IgD-negative memory B cell (primary cell): ENCODE measurements at regions not wholly inside any gene's neighbourhood (a gene's known extent, or its start where the extent isn't known, plus 50 kb on each side); places are given as distances from the start of the nearest gene placed in this dataset.
"Not testable (repeated sequence)": the region's sequence is repeated elsewhere in the genome, so short reads cannot be mapped to it uniquely, and the experiment has no call there.

Source experiments
- H3K27ac Mint-ChIP-seq, 3 donors: one replicate each; pipeline ENCODE4 v1.8.0; 2020 to 2022; ENCODE audit warnings: mild to moderate bottlenecking in 3 of 3, mixed read lengths in 3 of 3, moderate library complexity in 1 of 3
- H3K27me3 Mint-ChIP-seq: one replicate; pipeline ENCODE4 v1.8.0; 2021; ENCODE audit warnings: mixed read lengths
- H3K36me3 Mint-ChIP-seq: one replicate; pipeline ENCODE4 v1.8.0; 2020; ENCODE audit warnings: mild to moderate bottlenecking, mixed read lengths
- H3K4me1 Mint-ChIP-seq, 3 donors: one replicate each; pipeline ENCODE4 v1.8.0; 2020 to 2022; ENCODE audit warnings: mixed read lengths in 3 of 3, mild to moderate bottlenecking in 1 of 3
- H3K4me3 Mint-ChIP-seq, 4 donors: one replicate each; pipeline ENCODE4 v1.8.0; 2020 to 2022; ENCODE audit warnings: mild to moderate bottlenecking in 4 of 4, mixed read lengths in 4 of 4, moderate library complexity in 3 of 4
- H3K9me3 Mint-ChIP-seq, 3 donors: one replicate each; pipeline ENCODE4 v1.8.0; 2020 to 2021; ENCODE audit warnings: mixed read lengths in 3 of 3, mild to moderate bottlenecking in 1 of 3

- H3K9me3 Mint-ChIP-seq, result peaks cover 0 to 5% (median 2%) of the 10 kb centered on the region in 3 donors
- no peak overlapping the region for H3K27ac Mint-ChIP-seq
- H3K27me3 Mint-ChIP-seq, result peaks cover 18% of the 10 kb centered on the region
- no peaks in the 10 kb centered on the region for H3K4me1 Mint-ChIP-seq
- no peak overlapping the region for H3K4me3 Mint-ChIP-seq
- H3K36me3 Mint-ChIP-seq, result no peaks in the 10 kb centered on the region
These were observed 178.5 kb downstream of the JCAD start for GRCh38 chr10:29880856-29881255.

- H3K4me3 Mint-ChIP-seq, result no peak overlapping the region
- H3K27ac Mint-ChIP-seq, result peak overlapping the region in 1 of 3 donors; percentile 12
- H3K9me3 Mint-ChIP-seq, result peaks cover 0 to 5% (median 2%) of the 10 kb centered on the region in 3 donors
- H3K4me1 Mint-ChIP-seq, result no peaks in the 10 kb centered on the region
- H3K27me3 Mint-ChIP-seq, result peaks cover 18% of the 10 kb centered on the region
- H3K36me3 Mint-ChIP-seq, result no peaks in the 10 kb centered on the region
These were observed 179.5 kb downstream of the JCAD start for GRCh38 chr10:29879862-29880261.

GRCh38 chr10:29878492-29878891 is 180.9 kb downstream of the JCAD start:
- Mint-ChIP-seq H3K27ac (no peak overlapping the region), H3K4me1 (no peaks in the 10 kb centered on the region), H3K9me3 (peaks cover 0 to 2% (median 2%) of the 10 kb centered on the region in 3 donors), H3K36me3 (no peaks in the 10 kb centered on the region), H3K4me3 (no peak overlapping the region), H3K27me3 (peaks cover 18% of the 10 kb centered on the region)

- Mint-ChIP-seq H3K36me3 (no peaks in the 10 kb centered on the region), H3K27ac (peak overlapping the region in 1 of 3 donors; percentile 55), H3K27me3 (peaks cover 18% of the 10 kb centered on the region), H3K4me1 (no peaks in the 10 kb centered on the region), H3K9me3 (peaks cover 0 to 2% (median 2%) of the 10 kb centered on the region in 3 donors), H3K4me3 (no peak overlapping the region)
These were observed 181.4 kb downstream of the JCAD start for GRCh38 chr10:29877793-29878491.

GRCh38 chr10:29876008-29876555 is 183.3 kb downstream of the JCAD start:
- Mint-ChIP-seq H3K9me3 (peaks cover 0 to 2% (median 2%) of the 10 kb centered on the region in 3 donors), H3K4me3 (no peak overlapping the region), H3K27me3 (peaks cover 13% of the 10 kb centered on the region), H3K36me3 (no peaks in the 10 kb centered on the region), H3K27ac (no peak overlapping the region), H3K4me1 (no peaks in the 10 kb centered on the region)

- peaks cover 2 to 5% (median 5%) of the 10 kb centered on the region in 3 donors for H3K9me3 Mint-ChIP-seq
- no peaks in the 10 kb centered on the region for H3K4me1 Mint-ChIP-seq
- peaks cover 11% of the 10 kb centered on the region for H3K27me3 Mint-ChIP-seq
- no peak overlapping the region for H3K4me3 Mint-ChIP-seq
- no peak overlapping the region for H3K27ac Mint-ChIP-seq
- H3K36me3 Mint-ChIP-seq, result no peaks in the 10 kb centered on the region
These were observed 184.6 kb downstream of the JCAD start for GRCh38 chr10:29874606-29875269.

- Mint-ChIP-seq H3K4me3 (no peak overlapping the region), H3K4me1 (no peaks in the 10 kb centered on the region), H3K27me3 (peaks cover 11% of the 10 kb centered on the region), H3K27ac (no peak overlapping the region), H3K9me3 (peaks cover 3 to 5% (median 5%) of the 10 kb centered on the region in 3 donors), H3K36me3 (no peaks in the 10 kb centered on the region)
These were observed 185.4 kb downstream of the JCAD start for GRCh38 chr10:29873941-29874484.

GRCh38 chr10:29870522-29871044 is 188.8 kb downstream of the JCAD start:
- Mint-ChIP-seq H3K9me3 (peaks cover 2 to 5% (median 3%) of the 10 kb centered on the region in 3 donors), H3K27me3 (no peaks in the 10 kb centered on the region), H3K4me1 (no peaks in the 10 kb centered on the region), H3K36me3 (no peaks in the 10 kb centered on the region), H3K27ac (no peak overlapping the region), H3K4me3 (no peak overlapping the region)

GRCh38 chr10:29869593-29869992 is 189.8 kb downstream of the JCAD start:
- Mint-ChIP-seq H3K9me3 (peaks cover 2 to 5% (median 3%) of the 10 kb centered on the region in 3 donors), H3K4me3 (no peak overlapping the region), H3K36me3 (no peaks in the 10 kb centered on the region), H3K27me3 (no peaks in the 10 kb centered on the region), H3K4me1 (no peaks in the 10 kb centered on the region), H3K27ac (no peak overlapping the region)

- Mint-ChIP-seq H3K27ac (no peak overlapping the region), H3K4me1 (no peaks in the 10 kb centered on the region), H3K4me3 (no peak overlapping the region), H3K36me3 (no peaks in the 10 kb centered on the region), H3K27me3 (no peaks in the 10 kb centered on the region), H3K9me3 (peaks cover 2 to 5% (median 3%) of the 10 kb centered on the region in 3 donors)
These were observed 193.0 kb downstream of the JCAD start for GRCh38 chr10:29866356-29866755.

GRCh38 chr10:29865700-29866355 is 193.6 kb downstream of the JCAD start:
- H3K4me3 Mint-ChIP-seq, result no peak overlapping the region
- no peaks in the 10 kb centered on the region for H3K27me3 Mint-ChIP-seq
- H3K4me1 Mint-ChIP-seq, result no peaks in the 10 kb centered on the region
- H3K36me3 Mint-ChIP-seq, result no peaks in the 10 kb centered on the region
- no peak overlapping the region for H3K27ac Mint-ChIP-seq
- H3K9me3 Mint-ChIP-seq, result peaks cover 2 to 3% (median 3%) of the 10 kb centered on the region in 3 donors

GRCh38 chr10:29862923-29863614 is 196.3 kb downstream of the JCAD start:
- Mint-ChIP-seq H3K9me3 (no peaks in the 10 kb centered on the region), H3K27me3 (peaks cover 5% of the 10 kb centered on the region), H3K4me1 (peaks cover 0 to 2% (median 0%) of the 10 kb centered on the region in 3 donors), H3K4me3 (no peak overlapping the region), H3K27ac (no peak overlapping the region), H3K36me3 (no peaks in the 10 kb centered on the region)

- Mint-ChIP-seq H3K27ac (no peak overlapping the region), H3K9me3 (no peaks in the 10 kb centered on the region), H3K4me1 (peaks cover 0 to 2% (median 0%) of the 10 kb centered on the region in 3 donors), H3K4me3 (no peak overlapping the region), H3K27me3 (peaks cover 5% of the 10 kb centered on the region), H3K36me3 (no peaks in the 10 kb centered on the region)
These were observed 197.4 kb downstream of the JCAD start for GRCh38 chr10:29861811-29862505.

GRCh38 chr10:29861231-29861630 is 198.2 kb downstream of the JCAD start:
- H3K36me3 Mint-ChIP-seq, H3K4me3 Mint-ChIP-seq, H3K4me1 Mint-ChIP-seq: not testable (repeated sequence)

More at GRCh38 chr10:29861231-29861630, 198.2 kb downstream of the JCAD start:
- not testable (repeated sequence) for H3K27me3 Mint-ChIP-seq, H3K27ac Mint-ChIP-seq, H3K9me3 Mint-ChIP-seq
